GM20000 (cell line): ENCODE measurements at regions not wholly inside any gene's neighbourhood (a gene's known extent, or its start where the extent isn't known, plus 50 kb on each side); places are given as distances from the start of the nearest gene placed in this dataset.

ENCODE experiments used
- DNase-seq: peaks from one replicate; pipeline ENCODE4 v3.0.0; 2012; ENCODE audit warnings: low spot score
- CTCF ChIP-seq: IDR thresholded peaks from 2 replicates; pipeline ENCODE4 v1.5.1; 2012; ENCODE audit warnings: mild to moderate bottlenecking, control low read depth; ENCODE audit errors: extremely low read depth, missing control alignments

GRCh38 chr1:106189780-106190179, 866.7 kb upstream of the PRMT6 start:
- no peak for TF ChIP-seq CTCF
- DNase-seq, result no peak

- TF ChIP-seq CTCF, result no peak
- no peak for DNase-seq
These were observed 862.3 kb upstream of the PRMT6 start for GRCh38 chr1:106194206-106194605.

- DNase-seq, result no peak
These were observed 855.8 kb upstream of the PRMT6 start for GRCh38 chr1:106200711-106201110.

GRCh38 chr1:106207185-106207584, 849.3 kb upstream of the PRMT6 start:
- DNase-seq, result no peak
- no peak for TF ChIP-seq CTCF

More at GRCh38 chr1:106200711-106201110, 855.8 kb upstream of the PRMT6 start:
- TF ChIP-seq CTCF, result no peak

- no peak for DNase-seq
- no peak for TF ChIP-seq CTCF
These were observed 838.7 kb upstream of the PRMT6 start for GRCh38 chr1:106217765-106218164.

GRCh38 chr1:106222403-106222802, 834.1 kb upstream of the PRMT6 start:
- no peak for DNase-seq
- no peak for TF ChIP-seq CTCF

- no peak for TF ChIP-seq CTCF
- no peak for DNase-seq
These were observed 833.3 kb upstream of the PRMT6 start for GRCh38 chr1:106223213-106223612.

GRCh38 chr1:106224426-106224825, 832.0 kb upstream of the PRMT6 start:
- TF ChIP-seq CTCF, result no peak
- DNase-seq, result no peak
